ENCODE measurements at regions not wholly inside any gene's neighbourhood (a gene's known extent, or its start where the extent isn't known, plus 50 kb on each side); places are given as distances from the start of the nearest gene placed in this dataset.
A peak's percentile ranks its signal among the peaks of the same experiment; 100 is the strongest.

DNA sequence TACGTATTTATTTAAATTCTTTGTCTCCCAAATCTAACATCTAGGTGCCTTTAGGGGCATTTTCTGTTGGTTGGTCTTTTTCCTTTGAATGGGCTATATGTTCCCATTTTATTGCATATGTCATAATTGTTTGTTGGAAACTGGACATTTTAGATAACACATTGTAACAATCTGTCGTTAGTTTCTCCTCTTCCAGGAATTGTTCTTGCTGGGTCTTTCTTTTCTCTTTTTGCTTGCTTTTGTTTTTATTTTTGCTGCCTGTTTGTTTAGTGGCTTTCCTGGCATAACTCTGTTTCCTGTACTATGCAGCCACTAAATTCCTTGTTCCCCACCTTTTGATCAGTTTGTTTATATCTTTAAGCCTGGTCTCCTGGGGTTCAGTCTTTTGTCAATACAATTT lies 244.3 kb upstream of the RTL1 start:
- peak; percentile 71 for DNase-seq (ENCODE audit: low read depth, low spot score)
- H3K4me1 ChIP-seq (ENCODE audit: control insufficient read depth, extremely low read depth, insufficient read depth, low read length) = peaks cover 42% of the 10 kb centered on the region
- peak overlapping the region; percentile 41 for H3K9ac ChIP-seq (replicated peaks; ENCODE audit: extremely low read depth, insufficient read depth, low read length)
- no peak overlapping the region for H3K4me3 ChIP-seq (replicated peaks in 1 of 3; ENCODE audit: insufficient read depth in 1 of 3, low read depth in 1 of 3, low read length in 3 of 3)
- no TSS peak for BruUV-seq (replicated peaks)
- intact Hi-C loops (cut with micrococcal nuclease) = loop anchor here (1.0 kb wide), 3 partner anchors 50 to 86 kb away; no protein-coding TSS in a partner anchor
- H3K79me2 ChIP-seq (ENCODE audit: control insufficient read depth, insufficient read depth, low read length) = no peaks in the 10 kb centered on the region
- no peaks in the 10 kb centered on the region for H4K20me1 ChIP-seq (replicated peaks; ENCODE audit: control insufficient read depth, extremely low read depth, insufficient read depth, low read length)
- peak overlapping the region; percentile 79 for H3K27ac ChIP-seq (ENCODE audit: insufficient read depth, low read depth, low read length)
- H3K36me3 ChIP-seq (ENCODE audit: control insufficient read depth in 2 of 2, extremely low read depth in 1 of 2, insufficient read depth in 2 of 2, low read length in 2 of 2) = no peaks in the 10 kb centered on the region
- CTCF ChIA-PET = no interaction called here
- no peak for TF ChIP-seq MYC (IDR thresholded peaks at IDR 0.05; ENCODE audit: low read depth, low read length)
- TF ChIP-seq, protein P1, sequence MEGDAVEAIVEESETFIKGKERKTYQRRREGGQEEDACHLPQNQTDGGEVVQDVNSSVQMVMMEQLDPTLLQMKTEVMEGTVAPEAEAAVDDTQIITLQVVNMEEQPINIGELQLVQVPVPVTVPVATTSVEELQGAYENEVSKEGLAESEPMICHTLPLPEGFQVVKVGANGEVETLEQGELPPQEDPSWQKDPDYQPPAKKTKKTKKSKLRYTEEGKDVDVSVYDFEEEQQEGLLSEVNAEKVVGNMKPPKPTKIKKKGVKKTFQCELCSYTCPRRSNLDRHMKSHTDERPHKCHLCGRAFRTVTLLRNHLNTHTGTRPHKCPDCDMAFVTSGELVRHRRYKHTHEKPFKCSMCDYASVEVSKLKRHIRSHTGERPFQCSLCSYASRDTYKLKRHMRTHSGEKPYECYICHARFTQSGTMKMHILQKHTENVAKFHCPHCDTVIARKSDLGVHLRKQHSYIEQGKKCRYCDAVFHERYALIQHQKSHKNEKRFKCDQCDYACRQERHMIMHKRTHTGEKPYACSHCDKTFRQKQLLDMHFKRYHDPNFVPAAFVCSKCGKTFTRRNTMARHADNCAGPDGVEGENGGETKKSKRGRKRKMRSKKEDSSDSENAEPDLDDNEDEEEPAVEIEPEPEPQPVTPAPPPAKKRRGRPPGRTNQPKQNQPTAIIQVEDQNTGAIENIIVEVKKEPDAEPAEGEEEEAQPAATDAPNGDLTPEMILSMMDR (IDR thresholded peaks at IDR 0.05; ENCODE audit: extremely low read depth in 1 of 2, insufficient read depth in 1 of 2, low read depth in 1 of 2, low read length in 2 of 2) = no peak
- TF ChIP-seq POLR2AphosphoS5 (IDR thresholded peaks at IDR 0.05; ENCODE audit: insufficient read depth, low read depth, low read length) = peak; percentile 31
- TF ChIP-seq JUN (IDR thresholded peaks at IDR 0.05; ENCODE audit: borderline replicate concordance, insufficient read depth, insufficient read length, low read depth) = peak; percentile 24
- peak; percentile 51 for TF ChIP-seq GATA2 (IDR thresholded peaks at IDR 0.05; ENCODE audit: insufficient read depth, insufficient read length, low read depth, low read length)
- no peaks in the 10 kb centered on the region for H3K9me3 ChIP-seq (replicated peaks; ENCODE audit: control insufficient read depth, insufficient read depth, low read length)
- POLR2A ChIA-PET = no interaction called here
- no peaks in the 10 kb centered on the region for H3K9me1 ChIP-seq (replicated peaks; ENCODE audit: control insufficient read depth, extremely low read depth, insufficient read depth, low read length)
- H3K4me2 ChIP-seq (ENCODE audit: insufficient read depth, low read length) = peak overlapping the region; percentile 14
- no peak for FAIRE-seq
- dilution Hi-C loops (cut with MboI; ENCODE audit: extremely low pct_ligation_motif_present, low sequenced_read_pairs) = no loop called here
- H2AFZ ChIP-seq (ENCODE audit: low read depth, low read length) = peak overlapping the region; percentile 10
- H3K27me3 ChIP-seq (ENCODE audit: control insufficient read depth in 2 of 2, insufficient read depth in 2 of 2, low read length in 2 of 2) = no peaks in the 10 kb centered on the region

DNA sequence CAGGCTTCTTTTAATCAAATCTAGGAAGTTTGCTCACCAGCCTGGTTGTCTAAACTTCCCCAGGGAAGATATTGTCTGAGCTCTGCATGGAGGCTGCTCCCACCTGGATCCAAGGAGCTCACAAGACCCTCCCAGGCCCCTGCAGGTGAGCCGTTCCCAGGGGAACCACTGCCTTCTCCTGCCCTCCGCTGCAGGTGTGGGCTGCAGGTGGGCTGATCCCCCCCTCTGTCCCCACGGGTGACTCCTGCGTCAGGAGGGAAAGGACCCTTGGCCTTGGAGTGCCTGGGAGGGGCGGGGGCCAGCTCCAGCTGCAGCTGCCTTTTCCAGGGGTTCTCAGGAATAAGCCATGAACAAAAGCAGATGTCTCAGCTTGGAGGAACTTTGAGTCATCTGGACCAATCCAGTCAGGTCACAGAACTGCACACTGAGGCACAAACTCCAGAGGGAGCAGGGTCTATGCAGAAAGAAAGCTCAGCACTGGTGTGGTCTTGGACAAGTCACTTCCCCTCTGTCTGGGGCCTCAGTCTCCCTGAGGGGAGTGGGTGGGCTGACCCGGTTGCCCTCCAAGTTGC lies 246.6 kb upstream of the RTL1 start:
- no peak overlapping the region for H3K4me2 ChIP-seq (ENCODE audit: insufficient read depth, low read length)
- H4K20me1 ChIP-seq (replicated peaks; ENCODE audit: control insufficient read depth, extremely low read depth, insufficient read depth, low read length) = no peaks in the 10 kb centered on the region
- DNase-seq (ENCODE audit: low read depth, low spot score) (no peak), FAIRE-seq (no peak)
- intact Hi-C loops (cut with micrococcal nuclease) = no loop called here
- ChIA-PET CTCF (no interaction called here), POLR2A (no interaction called here)
- H3K4me1 ChIP-seq (ENCODE audit: control insufficient read depth, extremely low read depth, insufficient read depth, low read length) = peaks cover 48% of the 10 kb centered on the region
- H3K27ac ChIP-seq (ENCODE audit: insufficient read depth, low read depth, low read length) = no peak overlapping the region
- H3K79me2 ChIP-seq (ENCODE audit: control insufficient read depth, insufficient read depth, low read length) = no peaks in the 10 kb centered on the region
- H3K9ac ChIP-seq (replicated peaks; ENCODE audit: extremely low read depth, insufficient read depth, low read length) = no peak overlapping the region
- BruUV-seq (replicated peaks) = no TSS peak
- H3K4me3 ChIP-seq (replicated peaks in 1 of 3; ENCODE audit: insufficient read depth in 1 of 3, low read depth in 1 of 3, low read length in 3 of 3) = no peak overlapping the region
- no peak for TF ChIP-seq FOS (IDR thresholded peaks at IDR 0.05; ENCODE audit: borderline replicate concordance, insufficient read depth, low read length)
- TF ChIP-seq EZH2 (IDR thresholded peaks at IDR 0.05; ENCODE audit: borderline replicate concordance, low read depth, low read length, severe bottlenecking) = no peak
- no peak for TF ChIP-seq POLR2A (IDR thresholded peaks at IDR 0.05; ENCODE audit: low read depth, low read length)
- no peak for TF ChIP-seq MYC (IDR thresholded peaks at IDR 0.05; ENCODE audit: low read depth, low read length)
- TF ChIP-seq POLR2AphosphoS5 (IDR thresholded peaks at IDR 0.05; ENCODE audit: insufficient read depth, low read depth, low read length) = no peak
- no peak for TF ChIP-seq JUN (IDR thresholded peaks at IDR 0.05; ENCODE audit: borderline replicate concordance, insufficient read depth, insufficient read length, low read depth)
- TF ChIP-seq, protein P2, sequence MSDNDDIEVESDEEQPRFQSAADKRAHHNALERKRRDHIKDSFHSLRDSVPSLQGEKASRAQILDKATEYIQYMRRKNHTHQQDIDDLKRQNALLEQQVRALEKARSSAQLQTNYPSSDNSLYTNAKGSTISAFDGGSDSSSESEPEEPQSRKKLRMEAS (IDR thresholded peaks at IDR 0.05; ENCODE audit: insufficient read depth, insufficient read length) = no peak
- H3K27me3 ChIP-seq (ENCODE audit: control insufficient read depth in 2 of 2, insufficient read depth in 2 of 2, low read length in 2 of 2) = no peaks in the 10 kb centered on the region
- dilution Hi-C loops (cut with MboI; ENCODE audit: extremely low pct_ligation_motif_present, low sequenced_read_pairs) = no loop called here
- H3K9me1 ChIP-seq (replicated peaks; ENCODE audit: control insufficient read depth, extremely low read depth, insufficient read depth, low read length) = no peaks in the 10 kb centered on the region
- no peaks in the 10 kb centered on the region for H3K36me3 ChIP-seq (ENCODE audit: control insufficient read depth in 2 of 2, extremely low read depth in 1 of 2, insufficient read depth in 2 of 2, low read length in 2 of 2)
- H3K9me3 ChIP-seq (replicated peaks; ENCODE audit: control insufficient read depth, insufficient read depth, low read length) = no peaks in the 10 kb centered on the region
- H2AFZ ChIP-seq (ENCODE audit: low read depth, low read length) = no peak overlapping the region

Measured in endothelial cell of umbilical vein (primary cell).